EH (cell line): ENCODE measurements at regions not wholly inside any gene's neighbourhood (a gene's known extent, or its start where the extent isn't known, plus 50 kb on each side); places are given as distances from the start of the nearest gene placed in this dataset.

ENCODE experiments used
- DNase-seq: peaks from one replicate; pipeline ENCODE4 v3.0.0-alpha.2; 2015; ENCODE audit warnings: low read depth

GRCh38 chr3:182078929-182079328 lies 367.2 kb downstream of the SOX2 start:
- DNase-seq, result no peak

DNA sequence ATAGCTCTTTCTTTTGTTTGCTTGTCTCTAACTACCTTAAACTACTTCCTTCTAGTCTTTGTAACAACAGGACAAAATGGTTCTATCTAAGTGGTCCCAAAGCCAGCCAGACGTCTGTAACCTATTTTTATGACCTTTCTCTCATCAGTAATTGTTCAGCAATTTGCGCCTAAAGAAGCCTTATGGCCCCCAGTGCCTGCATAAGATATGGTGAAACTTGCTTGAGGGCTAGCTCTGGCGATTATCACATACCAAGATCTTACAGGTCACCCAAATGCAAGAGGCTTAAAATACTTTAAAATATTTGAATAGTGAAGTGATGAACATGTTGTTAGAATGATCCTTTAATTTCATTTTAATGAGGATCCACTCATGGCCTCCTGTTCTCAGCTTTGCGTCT lies 369.4 kb downstream of the SOX2 start:
- DNase-seq, result no peak

DNA sequence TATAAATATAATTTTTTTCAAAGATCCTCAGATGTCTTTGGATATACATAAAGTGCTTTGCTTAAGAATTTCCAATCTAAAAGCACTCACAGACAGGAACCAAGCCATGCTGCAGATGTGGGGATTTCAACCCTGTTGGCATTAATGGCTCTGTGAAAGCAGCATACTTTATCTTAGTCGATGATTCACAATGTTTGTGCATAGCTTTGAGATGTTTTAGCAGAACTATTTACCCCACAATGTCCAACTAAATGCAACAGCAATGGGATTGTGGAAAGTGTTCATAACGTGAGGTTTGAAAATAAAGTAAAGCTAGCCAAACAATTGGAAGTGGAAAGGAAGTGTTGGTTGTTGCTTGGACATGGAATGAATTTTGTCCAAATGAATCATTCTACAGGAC lies 371.4 kb downstream of the SOX2 start:
- DNase-seq, result no peak

DNA sequence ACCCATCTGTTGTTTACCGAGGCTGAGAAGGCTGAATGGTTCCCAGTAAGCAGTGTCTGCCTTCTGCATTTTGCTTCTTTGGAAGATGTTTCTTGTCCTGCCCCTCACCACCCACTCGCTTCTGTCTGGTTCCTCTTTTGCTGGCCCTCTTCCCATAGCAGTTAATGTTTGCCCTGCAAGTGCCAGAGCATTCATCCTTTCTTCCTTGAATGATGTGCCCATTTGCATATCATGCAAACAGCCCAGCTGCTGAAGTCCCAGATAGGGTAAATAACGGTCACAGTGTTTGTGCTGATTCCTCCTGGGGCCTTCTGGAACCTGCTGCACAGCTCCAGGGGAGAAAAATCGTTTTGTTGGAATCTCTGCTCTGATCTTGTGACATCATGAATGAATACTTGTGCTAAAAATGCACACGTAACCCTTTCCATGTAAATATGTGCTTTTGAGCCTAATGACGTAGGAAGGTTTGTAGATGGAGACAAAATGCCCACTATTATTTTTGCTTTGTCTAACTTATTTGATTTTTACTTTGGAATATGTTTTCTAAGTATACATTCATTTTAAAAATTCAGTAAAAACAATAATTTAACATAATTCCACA lies 381.0 kb downstream of the SOX2 start:
- no peak for DNase-seq

GRCh38 chr3:182094321-182094720 lies 382.6 kb downstream of the SOX2 start:
- no peak for DNase-seq

- DNase-seq, result no peak
Observed at GRCh38 chr3:182104881-182105280, 393.2 kb downstream of the SOX2 start.

- DNase-seq, result no peak
Observed at GRCh38 chr3:182105875-182106274, 394.1 kb downstream of the SOX2 start.

GRCh38 chr3:182108371-182108770 lies 396.6 kb downstream of the SOX2 start:
- DNase-seq, result no peak

- DNase-seq, result no peak
Observed at GRCh38 chr3:182111967-182112366, 400.2 kb downstream of the SOX2 start.

GRCh38 chr3:182115328-182116015 lies 403.7 kb downstream of the SOX2 start:
- DNase-seq, result no peak

DNA sequence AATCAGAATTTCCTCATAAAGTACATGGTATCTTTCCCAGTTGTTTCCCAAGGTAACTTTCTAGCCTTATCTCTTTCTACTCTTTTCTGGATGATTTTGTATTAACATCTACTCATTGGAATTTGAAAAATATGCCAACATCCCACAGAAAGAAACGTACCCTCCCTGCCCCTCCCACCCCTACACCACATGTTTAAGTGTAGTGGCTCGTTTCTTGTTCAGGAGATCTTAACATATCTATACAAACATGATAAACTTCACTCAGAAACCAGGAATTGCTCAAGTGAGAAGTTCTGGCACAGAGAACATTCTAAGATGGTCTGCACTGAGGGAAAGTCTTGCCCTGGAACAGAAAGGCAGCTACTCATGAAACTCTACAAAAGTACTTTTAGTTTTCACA lies 404.7 kb downstream of the SOX2 start:
- no peak for DNase-seq

DNA sequence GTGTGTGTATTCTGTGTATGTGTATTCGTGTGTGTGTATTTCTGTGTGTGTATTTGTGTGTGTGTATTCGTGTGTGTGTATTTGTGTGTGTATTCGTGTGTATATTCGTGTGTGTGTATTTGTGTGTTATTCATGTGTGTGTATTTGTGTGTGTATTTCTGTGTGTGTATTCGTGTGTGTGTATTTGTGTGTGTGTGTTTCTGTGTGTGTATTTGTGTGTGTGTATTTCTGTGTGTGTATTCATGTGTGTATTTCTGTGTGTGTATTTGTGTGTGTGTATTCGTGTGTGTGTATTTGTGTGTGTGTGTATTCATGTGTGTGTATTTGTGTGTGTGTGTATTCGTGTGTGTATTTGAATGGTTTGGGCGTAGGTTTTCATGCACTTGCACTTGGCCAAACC lies 405.4 kb downstream of the SOX2 start:
- no peak for DNase-seq

- no peak for DNase-seq
Observed at GRCh38 chr3:182117583-182117982, 405.9 kb downstream of the SOX2 start.

DNA sequence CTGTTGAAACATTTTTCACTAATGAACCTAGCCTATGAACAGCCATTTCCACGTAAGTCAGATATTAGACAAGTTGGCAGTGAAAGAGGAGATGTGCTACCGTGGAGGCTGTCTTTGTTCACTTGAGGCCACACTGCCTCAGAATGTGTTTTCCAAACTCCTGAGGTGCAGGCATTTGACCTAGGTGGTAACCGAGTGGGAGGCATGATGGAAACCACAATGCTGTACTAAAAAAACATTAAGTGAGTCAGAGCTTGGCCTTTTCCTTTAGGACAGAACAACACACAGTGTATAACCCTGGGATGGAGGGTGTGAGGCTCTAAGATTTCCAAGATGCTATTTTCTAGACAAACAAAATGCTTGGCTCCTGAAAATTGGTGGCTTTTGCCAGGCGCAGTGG lies 406.3 kb downstream of the SOX2 start:
- no peak for DNase-seq

DNA sequence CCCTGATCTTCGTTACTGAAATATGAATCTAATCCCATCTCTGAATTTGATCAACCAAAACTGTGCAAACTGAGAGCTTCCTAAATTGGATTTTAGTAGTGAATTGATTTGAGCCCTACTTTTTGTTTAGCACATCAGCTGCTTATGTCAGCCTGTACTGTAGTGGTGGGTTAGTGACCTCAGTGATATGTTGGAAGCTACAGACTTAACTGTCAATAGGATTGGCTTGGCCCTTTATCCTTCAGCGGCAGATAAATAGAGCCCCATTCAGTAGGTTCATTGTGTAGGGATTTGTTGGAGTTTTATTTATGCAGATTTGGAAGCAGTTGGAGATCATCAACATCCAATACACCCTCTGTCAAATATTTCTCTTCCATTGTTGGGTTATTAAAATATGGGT lies 409.7 kb downstream of the SOX2 start:
- no peak for DNase-seq

DNA sequence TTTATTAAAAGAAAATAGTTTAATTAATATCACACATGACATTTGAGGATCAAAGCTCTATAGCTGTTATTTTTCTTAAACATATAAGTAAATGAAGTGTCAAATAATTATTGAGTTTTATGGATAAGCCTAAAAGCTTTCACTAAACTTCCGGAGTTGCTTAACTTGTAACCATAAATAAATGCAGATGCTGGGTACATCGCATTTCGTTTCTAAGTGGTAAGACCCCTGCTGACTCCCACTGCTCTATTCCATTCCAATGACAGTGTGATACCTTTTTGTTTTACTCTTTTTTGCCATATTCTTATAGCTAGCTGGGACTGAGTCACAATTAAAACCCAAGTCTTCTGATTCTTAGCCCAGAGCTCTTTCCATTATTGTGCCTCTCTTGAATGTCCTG lies 411.1 kb downstream of the SOX2 start:
- DNase-seq, result no peak

DNA sequence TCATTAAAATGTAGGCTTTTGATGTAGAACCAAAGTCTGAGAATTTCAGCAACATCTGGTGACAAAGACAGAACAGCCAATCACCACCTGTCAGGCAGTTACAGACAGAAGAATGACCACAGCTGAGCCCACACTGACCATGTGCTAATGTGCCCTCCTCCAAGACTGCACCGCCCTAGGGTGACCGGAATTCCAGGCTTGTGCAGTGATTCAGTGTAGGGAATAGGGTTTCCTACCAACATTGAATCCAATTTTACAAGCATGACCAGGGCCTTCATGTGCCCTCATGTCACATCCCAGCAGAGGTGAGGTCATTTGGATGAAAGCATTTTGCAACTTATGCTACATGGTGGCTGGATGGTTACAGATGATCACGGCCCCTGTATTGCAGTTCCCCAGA lies 412.5 kb downstream of the SOX2 start:
- DNase-seq, result no peak

GRCh38 chr3:182124716-182125115 lies 413.0 kb downstream of the SOX2 start:
- no peak for DNase-seq

GRCh38 chr3:182129740-182130139 lies 418.0 kb downstream of the SOX2 start:
- DNase-seq, result no peak

GRCh38 chr3:182133752-182134151 lies 422.0 kb downstream of the SOX2 start:
- no peak for DNase-seq

DNA sequence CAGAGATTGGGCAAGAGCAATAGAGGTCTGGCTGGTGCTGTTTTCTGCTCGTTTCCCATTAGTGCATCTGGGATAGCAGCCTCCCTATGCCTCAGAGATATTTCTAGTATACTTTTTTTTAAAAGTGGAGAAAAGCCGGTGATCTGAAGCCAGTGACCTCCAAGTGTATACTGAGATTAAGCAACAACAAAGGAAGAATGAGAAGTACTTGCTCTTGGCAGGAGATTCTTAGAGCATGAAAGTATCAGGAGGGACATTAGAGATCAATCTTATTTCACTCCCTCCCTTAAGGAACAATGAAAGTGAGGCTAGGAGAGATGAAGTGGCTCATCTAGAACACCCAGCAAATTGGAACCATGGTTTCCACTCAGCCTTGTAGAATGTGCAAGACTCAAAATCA lies 423.3 kb downstream of the SOX2 start:
- DNase-seq, result no peak

DNA sequence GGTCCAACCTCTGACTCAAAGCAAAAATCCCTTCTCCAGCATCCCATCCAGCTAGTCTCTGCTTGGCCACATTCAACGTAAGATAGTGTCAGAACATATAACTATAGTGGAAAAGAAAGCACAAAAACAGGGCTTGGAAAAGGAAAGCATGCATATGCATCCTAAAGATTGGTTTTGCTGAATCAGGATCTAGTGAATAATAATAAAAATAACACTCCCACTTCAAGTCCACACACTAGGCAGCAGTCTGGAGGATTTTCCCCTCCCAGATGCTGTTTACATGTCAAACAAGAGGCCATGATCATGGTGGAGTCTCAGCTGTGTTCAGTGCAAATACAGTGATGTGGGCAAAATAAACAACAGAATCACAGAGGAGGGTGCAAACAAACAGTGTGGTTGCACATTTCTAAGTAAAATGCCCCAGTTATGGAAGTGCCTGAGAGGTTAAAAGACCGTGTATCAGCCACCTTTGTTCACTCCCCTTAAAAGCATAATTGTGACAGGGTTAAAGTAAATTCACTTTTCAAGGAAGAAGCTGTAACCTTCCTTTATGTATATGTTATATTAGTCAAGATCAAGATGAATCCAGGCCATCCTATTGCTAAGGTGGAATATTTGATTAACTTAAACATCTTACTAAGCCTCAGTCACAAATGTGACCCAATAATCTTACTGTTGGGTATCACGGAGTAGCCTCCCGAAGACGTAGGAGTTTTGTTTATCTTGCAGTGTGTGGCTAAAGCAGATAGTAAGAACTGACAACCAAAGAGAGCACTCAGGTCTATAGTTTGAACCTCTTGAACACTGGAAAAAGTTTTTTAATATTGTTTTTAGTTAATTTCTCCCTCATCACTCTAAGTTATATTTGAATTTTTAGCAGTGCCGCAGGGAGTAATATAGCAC lies 424.5 kb downstream of the SOX2 start:
- no peak for DNase-seq

GRCh38 chr3:182138393-182138792 lies 426.7 kb downstream of the SOX2 start:
- DNase-seq, result no peak
